ENCODE measurements at regions not wholly inside any gene's neighbourhood (a gene's known extent, or its start where the extent isn't known, plus 50 kb on each side); places are given as distances from the start of the nearest gene placed in this dataset.

- no peak for TF ChIP-seq CTCF (IDR thresholded peaks at IDR 0.05)
- intact Hi-C loops (cut with DNase I) = no loop called here
- Histone ChIP-seq H3K4me1 (no peaks in the 10 kb centered on the region), H3K4me3 (no peak overlapping the region), H3K27ac (no peak overlapping the region), H3K27me3 (no peaks in the 10 kb centered on the region), H3K36me3 (no peaks in the 10 kb centered on the region), H3K9ac (ENCODE audit: low read depth in 2 of 2, low read length in 2 of 2) (no peak overlapping the region), H3K9me3 (no peaks in the 10 kb centered on the region)
- DNase-seq = no peak
Measured at GRCh38 chr18:75548353-75548905, 120.9 kb upstream of the SMIM21 start.

GRCh38 chr18:75546964-75547363, 119.5 kb upstream of the SMIM21 start:
- Histone ChIP-seq H3K27ac (no peak overlapping the region), H3K9me3 (no peaks in the 10 kb centered on the region), H3K4me1 (no peaks in the 10 kb centered on the region), H3K9ac (ENCODE audit: low read depth in 2 of 2, low read length in 2 of 2) (no peak overlapping the region), H3K27me3 (no peaks in the 10 kb centered on the region), H3K36me3 (no peaks in the 10 kb centered on the region), H3K4me3 (no peak overlapping the region)
- TF ChIP-seq CTCF (IDR thresholded peaks at IDR 0.05) = no peak
- intact Hi-C loops (cut with DNase I) = no loop called here
- no peak for DNase-seq

- no peak for TF ChIP-seq CTCF (IDR thresholded peaks at IDR 0.05)
- H3K9me3 ChIP-seq = no peaks in the 10 kb centered on the region
- no peaks in the 10 kb centered on the region for H3K27me3 ChIP-seq
- intact Hi-C loops (cut with DNase I) = no loop called here
- H3K9ac ChIP-seq (ENCODE audit: low read depth in 2 of 2, low read length in 2 of 2) = no peak overlapping the region
- no peak overlapping the region for H3K27ac ChIP-seq
- no peaks in the 10 kb centered on the region for H3K36me3 ChIP-seq
- H3K4me1 ChIP-seq = no peaks in the 10 kb centered on the region
- no peak for DNase-seq
- no peak overlapping the region for H3K4me3 ChIP-seq
Measured at GRCh38 chr18:75545189-75545588, 117.7 kb upstream of the SMIM21 start.

GRCh38 chr18:75544496-75544895, 117.0 kb upstream of the SMIM21 start:
- intact Hi-C loops (cut with DNase I) = no loop called here
- TF ChIP-seq CTCF (IDR thresholded peaks at IDR 0.05) = no peak
- no peak for DNase-seq
- Histone ChIP-seq H3K27me3 (no peaks in the 10 kb centered on the region), H3K9me3 (no peaks in the 10 kb centered on the region), H3K27ac (no peak overlapping the region), H3K4me3 (no peak overlapping the region), H3K4me1 (no peaks in the 10 kb centered on the region), H3K9ac (ENCODE audit: low read depth in 2 of 2, low read length in 2 of 2) (no peak overlapping the region), H3K36me3 (no peaks in the 10 kb centered on the region)

DNA sequence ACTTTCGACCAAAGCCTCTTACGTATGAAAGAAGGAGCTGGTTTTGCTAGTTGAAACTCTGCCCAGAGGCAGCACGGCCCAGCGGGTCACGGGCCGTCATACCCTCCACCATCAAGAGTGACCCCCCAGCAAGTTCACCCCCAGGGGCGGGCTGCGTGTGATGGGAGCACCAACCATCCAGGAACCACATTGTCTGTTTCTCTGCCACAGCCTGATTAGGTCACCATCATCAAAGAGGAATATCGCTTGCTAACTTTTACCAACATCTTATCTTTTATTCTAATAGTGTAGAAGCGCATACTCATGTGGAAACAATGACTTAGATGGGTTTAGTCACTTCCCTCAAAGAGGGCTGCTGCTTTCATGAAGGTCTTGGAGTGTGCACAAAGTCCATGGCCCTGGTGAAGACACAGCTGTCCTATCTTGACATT, 116.6 kb upstream of the SMIM21 start:
- H3K27ac ChIP-seq = no peak overlapping the region
- intact Hi-C loops (cut with DNase I) = no loop called here
- H3K36me3 ChIP-seq = no peaks in the 10 kb centered on the region
- no peaks in the 10 kb centered on the region for H3K27me3 ChIP-seq
- no peak overlapping the region for H3K4me3 ChIP-seq
- DNase-seq = no peak
- TF ChIP-seq CTCF (IDR thresholded peaks at IDR 0.05) = no peak
- H3K4me1 ChIP-seq = no peaks in the 10 kb centered on the region
- no peaks in the 10 kb centered on the region for H3K9me3 ChIP-seq
- H3K9ac ChIP-seq (ENCODE audit: low read depth in 2 of 2, low read length in 2 of 2) = no peak overlapping the region
